ENCODE measurements at regions not wholly inside any gene's neighbourhood (a gene's known extent, or its start where the extent isn't known, plus 50 kb on each side); places are given as distances from the start of the nearest gene placed in this dataset.
"Not testable (repeated sequence)": the region's sequence is repeated elsewhere in the genome, so short reads cannot be mapped to it uniquely, and the experiment has no call there.

DNA sequence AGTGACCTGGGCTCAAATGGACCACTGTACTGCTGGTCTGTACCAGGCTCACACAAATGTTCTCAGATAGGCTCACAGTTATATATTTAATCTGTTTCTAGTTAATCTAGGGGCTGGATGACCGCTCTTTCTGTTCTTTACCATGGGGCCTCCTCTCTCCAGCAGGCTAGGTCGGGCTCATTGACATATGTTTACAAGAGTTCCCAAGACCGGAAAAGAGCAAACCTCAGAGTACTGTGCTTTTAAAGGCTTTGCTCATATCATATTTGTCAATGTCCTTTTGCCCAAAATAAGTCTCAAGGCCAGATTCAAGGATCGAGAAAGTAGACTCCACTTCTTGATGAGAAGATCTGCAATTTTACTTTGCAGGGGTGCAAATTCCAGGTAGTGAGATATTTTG lies 348.0 kb upstream of the EPHA6 start:
- no peaks in the 10 kb centered on the region for H3K9me3 ChIP-seq (replicated peaks; ENCODE audit: control insufficient read depth, low read depth, low read length)
- WGBS (ENCODE audit: insufficient coverage): 71% methylated on average over 3 of the region's 4 CpGs
- H3K27me3 ChIP-seq (ENCODE audit: control insufficient read depth, insufficient read depth, low read length): no peaks in the 10 kb centered on the region
- no peaks in the 10 kb centered on the region for H3K4me1 ChIP-seq (ENCODE audit: control insufficient read depth, insufficient read depth, low read length)
- no peak overlapping the region for H3K4me3 ChIP-seq (ENCODE audit: low read length)
- H3K27ac ChIP-seq (ENCODE audit: low read length): no peak overlapping the region
- DNase-seq: no peak
- no peaks in the 10 kb centered on the region for H3K36me3 ChIP-seq (ENCODE audit: control insufficient read depth, insufficient read depth, low read length)

DNA sequence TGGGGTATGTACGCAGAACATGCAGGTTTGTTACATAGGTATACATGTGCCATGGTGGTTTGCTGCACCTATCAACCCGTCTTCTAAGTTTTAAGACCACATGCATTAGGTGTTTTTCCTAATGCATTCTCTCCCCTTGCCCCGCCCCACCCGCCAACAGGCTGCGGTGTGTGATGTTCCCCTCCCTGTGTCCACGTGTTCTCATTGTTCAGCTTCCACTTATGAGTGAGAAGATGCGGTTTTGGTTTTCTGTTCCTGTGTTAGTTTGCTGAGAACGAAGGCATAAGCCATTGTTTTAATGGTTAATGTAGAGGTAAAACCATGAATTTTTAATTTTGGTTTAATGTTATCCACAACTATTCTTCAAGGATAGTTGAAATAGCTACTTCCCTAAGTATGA lies 346.8 kb upstream of the EPHA6 start:
- no peaks in the 10 kb centered on the region for H3K36me3 ChIP-seq (ENCODE audit: control insufficient read depth, insufficient read depth, low read length)
- no peak for DNase-seq
- H3K4me1 ChIP-seq (ENCODE audit: control insufficient read depth, insufficient read depth, low read length): no peaks in the 10 kb centered on the region
- no peaks in the 10 kb centered on the region for H3K27me3 ChIP-seq (ENCODE audit: control insufficient read depth, insufficient read depth, low read length)
- H3K9me3 ChIP-seq (replicated peaks; ENCODE audit: control insufficient read depth, low read depth, low read length): no peaks in the 10 kb centered on the region
- no CpG with 5 or more reads among the region's 8 CpGs for WGBS (ENCODE audit: insufficient coverage)
- no peak overlapping the region for H3K4me3 ChIP-seq (ENCODE audit: low read length)
- no peak overlapping the region for H3K27ac ChIP-seq (ENCODE audit: low read length)

DNA sequence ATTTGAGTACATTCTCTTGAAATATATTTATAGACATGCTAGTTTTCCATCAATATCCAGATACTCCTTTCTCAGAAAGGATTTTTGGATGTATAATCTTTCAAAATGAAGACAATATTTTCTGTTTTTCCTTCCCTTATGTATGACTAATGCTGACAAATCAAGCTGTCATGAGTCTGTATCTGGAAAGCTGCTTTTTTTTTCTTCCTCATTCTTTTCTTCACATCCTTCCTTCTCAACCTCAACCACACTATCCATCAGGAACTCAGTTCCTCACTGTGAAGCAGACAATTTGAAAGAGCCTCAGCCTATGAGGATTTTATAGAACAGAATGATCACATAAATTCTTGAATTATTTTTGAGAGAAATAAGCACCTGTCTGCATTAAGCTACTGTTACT lies 335.9 kb upstream of the EPHA6 start:
- Histone ChIP-seq H3K27ac (ENCODE audit: low read length) (no peak overlapping the region), H3K36me3 (ENCODE audit: control insufficient read depth, insufficient read depth, low read length) (no peaks in the 10 kb centered on the region), H3K9me3 (replicated peaks; ENCODE audit: control insufficient read depth, low read depth, low read length) (no peaks in the 10 kb centered on the region), H3K4me3 (ENCODE audit: low read length) (no peak overlapping the region), H3K27me3 (ENCODE audit: control insufficient read depth, insufficient read depth, low read length) (no peaks in the 10 kb centered on the region), H3K4me1 (ENCODE audit: control insufficient read depth, insufficient read depth, low read length) (no peaks in the 10 kb centered on the region)
- no peak for DNase-seq

DNA sequence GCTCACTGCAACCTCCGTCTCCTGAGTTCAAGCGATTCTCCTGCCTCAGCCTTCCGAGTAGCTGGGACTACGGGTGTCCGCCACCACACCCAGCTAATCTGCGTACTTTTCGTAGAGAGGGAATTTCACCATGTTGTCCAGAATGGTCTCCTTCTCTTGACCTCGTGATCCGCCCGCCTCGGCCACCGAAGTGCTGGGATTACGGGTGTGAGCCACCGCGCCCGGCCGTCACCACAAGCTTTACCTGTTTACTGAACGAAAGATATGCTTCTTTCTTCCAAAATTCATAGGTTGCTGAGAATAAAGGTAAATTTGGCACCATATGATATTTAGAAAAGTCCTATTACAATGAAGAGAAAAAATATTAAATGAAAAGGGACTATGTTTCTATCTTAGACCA lies 333.5 kb upstream of the EPHA6 start:
- no peaks in the 10 kb centered on the region for H3K4me1 ChIP-seq (ENCODE audit: control insufficient read depth, insufficient read depth, low read length)
- 88% methylated on average over 8 of the region's 18 CpGs for WGBS (ENCODE audit: insufficient coverage)
- no peaks in the 10 kb centered on the region for H3K36me3 ChIP-seq (ENCODE audit: control insufficient read depth, insufficient read depth, low read length)
- no peaks in the 10 kb centered on the region for H3K27me3 ChIP-seq (ENCODE audit: control insufficient read depth, insufficient read depth, low read length)
- no peak for DNase-seq
- H3K4me3 ChIP-seq (ENCODE audit: low read length): no peak overlapping the region
- H3K9me3 ChIP-seq (replicated peaks; ENCODE audit: control insufficient read depth, low read depth, low read length): no peaks in the 10 kb centered on the region
- no peak overlapping the region for H3K27ac ChIP-seq (ENCODE audit: low read length)

DNA sequence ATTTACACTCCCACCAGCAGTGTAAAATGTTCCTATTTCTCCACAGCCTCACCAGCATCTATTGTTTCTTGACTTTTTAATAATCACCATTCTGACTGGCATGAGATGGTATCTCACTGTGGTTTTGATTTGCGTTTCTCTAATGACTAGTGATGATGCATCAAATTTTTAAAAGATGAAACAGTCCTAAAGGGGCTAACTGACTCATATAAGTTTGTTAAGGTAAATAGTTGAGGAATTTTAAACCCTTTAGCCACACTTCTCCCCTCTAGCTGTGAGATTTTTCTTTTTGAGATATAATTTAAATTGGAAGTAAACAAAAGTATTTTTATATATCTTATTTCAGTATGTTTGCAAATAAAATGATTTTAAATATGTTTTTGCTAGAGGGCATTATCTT lies 331.2 kb upstream of the EPHA6 start:
- not testable (repeated sequence) for H3K4me3 ChIP-seq (ENCODE audit: low read length); H3K4me1 ChIP-seq (ENCODE audit: control insufficient read depth, insufficient read depth, low read length); H3K36me3 ChIP-seq (ENCODE audit: control insufficient read depth, insufficient read depth, low read length); DNase-seq; H3K9me3 ChIP-seq (replicated peaks; ENCODE audit: control insufficient read depth, low read depth, low read length); H3K27me3 ChIP-seq (ENCODE audit: control insufficient read depth, insufficient read depth, low read length); H3K27ac ChIP-seq (ENCODE audit: low read length)
- WGBS (ENCODE audit: insufficient coverage): no CpG with 5 or more reads among the region's 1 CpG

DNA sequence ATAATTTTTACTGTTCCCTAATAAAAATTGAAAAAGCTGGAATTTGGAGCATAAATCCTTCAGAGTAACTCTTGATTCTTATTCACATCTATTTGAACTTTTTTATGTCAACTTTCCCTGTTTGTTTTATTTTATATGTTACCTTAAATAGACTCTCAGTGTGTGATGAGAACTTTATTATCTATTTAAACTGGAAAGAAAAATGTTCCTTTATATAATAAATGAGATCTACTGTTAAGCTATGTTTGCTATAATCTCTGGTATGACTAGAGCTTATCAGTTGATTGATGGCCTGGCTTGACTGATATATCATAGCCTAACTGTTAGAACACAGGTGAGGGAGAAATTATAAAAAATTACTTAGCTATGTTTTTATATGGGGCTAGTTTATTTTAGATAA lies 330.6 kb upstream of the EPHA6 start:
- no peaks in the 10 kb centered on the region for H3K36me3 ChIP-seq (ENCODE audit: control insufficient read depth, insufficient read depth, low read length)
- no peaks in the 10 kb centered on the region for H3K9me3 ChIP-seq (replicated peaks; ENCODE audit: control insufficient read depth, low read depth, low read length)
- no peaks in the 10 kb centered on the region for H3K27me3 ChIP-seq (ENCODE audit: control insufficient read depth, insufficient read depth, low read length)
- H3K4me1 ChIP-seq (ENCODE audit: control insufficient read depth, insufficient read depth, low read length): no peaks in the 10 kb centered on the region
- no peak overlapping the region for H3K27ac ChIP-seq (ENCODE audit: low read length)
- H3K4me3 ChIP-seq (ENCODE audit: low read length): no peak overlapping the region
- no peak for DNase-seq

DNA sequence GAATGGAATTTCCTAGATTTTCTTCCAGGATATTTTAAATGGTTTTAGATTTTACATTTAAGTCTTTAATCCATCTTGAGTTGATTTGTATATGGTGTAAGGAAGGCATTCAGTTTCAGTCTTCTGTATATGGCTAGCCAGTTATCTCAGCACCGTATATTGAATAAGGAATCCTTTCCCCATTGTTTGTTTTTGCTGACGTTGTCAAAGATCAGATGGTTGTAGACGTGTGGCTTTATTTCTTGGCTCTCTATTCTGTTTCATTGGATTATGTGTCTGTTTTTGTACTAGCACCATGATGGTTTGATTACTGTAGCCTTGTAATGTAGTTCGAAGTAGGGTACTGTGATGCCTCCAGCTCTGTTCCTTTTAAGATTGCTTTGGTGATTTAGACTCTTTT lies 325.7 kb upstream of the EPHA6 start:
- DNase-seq: no peak
- Histone ChIP-seq H3K4me3 (ENCODE audit: low read length) (no peak overlapping the region), H3K9me3 (replicated peaks; ENCODE audit: control insufficient read depth, low read depth, low read length) (peaks cover 11% of the 10 kb centered on the region), H3K27ac (ENCODE audit: low read length) (no peak overlapping the region), H3K36me3 (ENCODE audit: control insufficient read depth, insufficient read depth, low read length) (no peaks in the 10 kb centered on the region), H3K4me1 (ENCODE audit: control insufficient read depth, insufficient read depth, low read length) (no peaks in the 10 kb centered on the region), H3K27me3 (ENCODE audit: control insufficient read depth, insufficient read depth, low read length) (no peaks in the 10 kb centered on the region)
- no CpG with 5 or more reads among the region's 4 CpGs for WGBS (ENCODE audit: insufficient coverage)

DNA sequence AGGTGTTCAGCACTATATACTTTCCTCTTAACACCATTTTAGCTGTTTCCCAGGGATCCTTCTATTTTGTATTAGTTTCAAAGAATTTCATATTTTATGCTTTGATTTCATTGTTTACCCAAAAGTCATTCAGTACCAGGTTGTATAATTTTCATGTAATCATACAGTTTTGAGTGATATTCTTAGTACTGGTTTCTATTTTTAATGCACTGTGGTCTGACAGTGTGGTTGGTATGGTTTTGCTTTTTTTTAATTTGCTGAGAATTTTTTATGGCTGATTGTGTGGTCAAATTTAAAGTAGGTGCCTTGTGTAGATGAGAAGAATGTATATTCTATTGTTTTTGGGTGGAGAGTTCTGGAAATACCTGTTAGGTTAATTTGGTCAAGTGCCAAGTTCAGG lies 323.4 kb upstream of the EPHA6 start:
- Histone ChIP-seq H3K36me3 (ENCODE audit: control insufficient read depth, insufficient read depth, low read length) (no peaks in the 10 kb centered on the region), H3K27me3 (ENCODE audit: control insufficient read depth, insufficient read depth, low read length) (no peaks in the 10 kb centered on the region), H3K4me3 (ENCODE audit: low read length) (no peak overlapping the region), H3K27ac (ENCODE audit: low read length) (no peak overlapping the region), H3K4me1 (ENCODE audit: control insufficient read depth, insufficient read depth, low read length) (no peaks in the 10 kb centered on the region), H3K9me3 (replicated peaks; ENCODE audit: control insufficient read depth, low read depth, low read length) (peaks cover 16% of the 10 kb centered on the region)
- no peak for DNase-seq

DNA sequence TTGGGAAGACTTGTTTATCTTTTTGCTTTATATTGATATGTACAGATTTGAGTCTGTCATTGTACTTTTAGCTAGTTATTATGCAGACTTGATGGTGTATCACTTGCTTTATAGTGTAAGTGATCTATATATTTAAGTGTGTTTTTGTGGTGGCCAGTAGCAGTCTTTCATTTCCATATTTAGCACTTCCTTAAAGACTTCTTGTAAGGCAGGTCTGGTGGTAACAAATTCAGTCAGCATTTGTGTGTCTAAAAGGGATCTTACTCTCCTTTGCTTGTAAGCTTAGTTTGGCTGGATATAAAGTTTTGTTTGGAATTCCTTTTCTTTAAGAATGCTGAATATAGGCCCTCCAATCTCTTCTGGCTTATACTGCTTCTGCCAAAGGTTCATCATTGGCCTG lies 322.5 kb upstream of the EPHA6 start:
- H3K4me3 ChIP-seq (ENCODE audit: low read length): no peak overlapping the region
- no peak overlapping the region for H3K27ac ChIP-seq (ENCODE audit: low read length)
- no peaks in the 10 kb centered on the region for H3K27me3 ChIP-seq (ENCODE audit: control insufficient read depth, insufficient read depth, low read length)
- no peaks in the 10 kb centered on the region for H3K36me3 ChIP-seq (ENCODE audit: control insufficient read depth, insufficient read depth, low read length)
- no peaks in the 10 kb centered on the region for H3K4me1 ChIP-seq (ENCODE audit: control insufficient read depth, insufficient read depth, low read length)
- H3K9me3 ChIP-seq (replicated peaks; ENCODE audit: control insufficient read depth, low read depth, low read length): peaks cover 16% of the 10 kb centered on the region
- DNase-seq: no peak

DNA sequence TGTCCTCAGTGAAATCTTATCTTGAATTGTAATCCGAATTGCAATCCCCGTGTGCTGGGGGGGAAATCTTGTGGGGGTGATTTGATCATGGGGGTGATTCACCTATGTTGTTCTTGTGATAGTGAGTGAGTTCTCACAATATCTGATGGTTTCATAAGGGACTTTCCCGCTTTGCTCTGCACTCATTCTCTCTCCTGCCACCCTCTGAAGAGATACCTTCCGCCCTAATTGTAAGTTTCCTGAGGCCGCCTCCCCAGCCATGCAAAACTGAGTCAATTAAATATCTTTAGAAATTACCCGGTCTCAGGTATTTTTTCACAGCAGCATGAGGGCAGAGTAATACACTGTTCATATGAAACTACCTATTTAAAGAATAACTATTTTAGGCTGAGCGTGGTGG lies 304.1 kb upstream of the EPHA6 start:
- no peaks in the 10 kb centered on the region for H3K27me3 ChIP-seq (ENCODE audit: control insufficient read depth, insufficient read depth, low read length)
- H3K4me1 ChIP-seq (ENCODE audit: control insufficient read depth, insufficient read depth, low read length): no peaks in the 10 kb centered on the region
- H3K4me3 ChIP-seq (ENCODE audit: low read length): no peak overlapping the region
- no peaks in the 10 kb centered on the region for H3K36me3 ChIP-seq (ENCODE audit: control insufficient read depth, insufficient read depth, low read length)
- DNase-seq: no peak
- no peak overlapping the region for H3K27ac ChIP-seq (ENCODE audit: low read length)
- peaks cover 1% of the 10 kb centered on the region for H3K9me3 ChIP-seq (replicated peaks; ENCODE audit: control insufficient read depth, low read depth, low read length)
- WGBS (ENCODE audit: insufficient coverage): 95% methylated on average over 3 of the region's 7 CpGs

DNA sequence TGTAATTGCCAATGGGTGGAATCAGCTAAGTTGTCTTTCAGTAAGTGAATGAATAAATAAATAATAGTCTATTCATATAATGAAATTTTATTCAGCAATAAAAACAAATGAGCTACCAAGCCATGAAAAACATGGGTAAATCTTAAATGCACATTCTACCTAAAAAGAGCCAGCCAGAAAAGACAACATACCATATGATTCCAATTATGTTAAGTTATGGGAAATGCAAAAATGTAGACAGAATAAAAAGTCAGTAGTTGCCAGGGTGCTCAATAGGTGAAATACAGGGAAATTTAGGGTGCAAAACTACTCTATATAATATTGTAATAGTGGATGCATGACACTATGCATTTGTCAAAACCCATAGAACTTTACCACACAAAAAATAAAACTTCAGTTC lies 277.2 kb upstream of the EPHA6 start:
- H3K9me3 ChIP-seq (replicated peaks; ENCODE audit: control insufficient read depth, low read depth, low read length): peaks cover 6% of the 10 kb centered on the region
- no peak overlapping the region for H3K4me3 ChIP-seq (ENCODE audit: low read length)
- H3K4me1 ChIP-seq (ENCODE audit: control insufficient read depth, insufficient read depth, low read length): no peaks in the 10 kb centered on the region
- no peak overlapping the region for H3K27ac ChIP-seq (ENCODE audit: low read length)
- H3K27me3 ChIP-seq (ENCODE audit: control insufficient read depth, insufficient read depth, low read length): no peaks in the 10 kb centered on the region
- no peaks in the 10 kb centered on the region for H3K36me3 ChIP-seq (ENCODE audit: control insufficient read depth, insufficient read depth, low read length)
- DNase-seq: no peak
